Breast epithelium (tissue), 3 donors: ENCODE measurements at regions not wholly inside any gene's neighbourhood (a gene's known extent, or its start where the extent isn't known, plus 50 kb on each side); places are given as distances from the start of the nearest gene placed in this dataset.

ENCODE experiments used
- POLR2AphosphoS5 ChIP-seq, 3 donors: sonication (generic); formaldehyde crosslinking; IDR thresholded peaks; one replicate each; pipeline ENCODE4 v1.6.1; 2017; ENCODE audit warnings: antibody characterized with exemption in 3 of 3
- TF ChIP-seq, protein P1 (sequence below), 3 donors: fragments of 450-650 bp; IDR thresholded peaks; one replicate each; pipeline ENCODE4 v1.5.1; 2016 to 2017; ENCODE audit warnings: antibody characterized with exemption in 3 of 3, mild to moderate bottlenecking in 3 of 3, moderate library complexity in 3 of 3

DNA sequence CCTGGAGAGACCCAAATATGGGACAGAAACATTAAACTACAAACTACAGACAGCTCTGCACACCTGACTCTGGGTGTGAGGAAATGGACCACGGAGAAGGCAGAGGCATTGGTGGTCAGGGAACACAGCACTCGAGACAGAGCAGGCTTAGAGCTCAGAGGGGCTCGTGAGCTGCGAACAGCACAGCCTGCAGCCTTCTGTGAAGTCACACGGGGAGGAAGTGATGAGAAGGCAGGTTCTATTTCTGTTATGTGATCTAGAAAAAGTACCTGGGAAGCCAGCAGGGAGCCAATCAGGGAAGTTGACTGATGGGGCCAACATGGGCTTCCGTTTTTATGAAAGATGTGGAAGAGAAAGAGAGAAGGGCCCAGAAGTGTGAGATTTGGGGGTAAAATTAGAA, 88.9 kb upstream of the SNAP25 start:
- TF ChIP-seq, protein P1, sequence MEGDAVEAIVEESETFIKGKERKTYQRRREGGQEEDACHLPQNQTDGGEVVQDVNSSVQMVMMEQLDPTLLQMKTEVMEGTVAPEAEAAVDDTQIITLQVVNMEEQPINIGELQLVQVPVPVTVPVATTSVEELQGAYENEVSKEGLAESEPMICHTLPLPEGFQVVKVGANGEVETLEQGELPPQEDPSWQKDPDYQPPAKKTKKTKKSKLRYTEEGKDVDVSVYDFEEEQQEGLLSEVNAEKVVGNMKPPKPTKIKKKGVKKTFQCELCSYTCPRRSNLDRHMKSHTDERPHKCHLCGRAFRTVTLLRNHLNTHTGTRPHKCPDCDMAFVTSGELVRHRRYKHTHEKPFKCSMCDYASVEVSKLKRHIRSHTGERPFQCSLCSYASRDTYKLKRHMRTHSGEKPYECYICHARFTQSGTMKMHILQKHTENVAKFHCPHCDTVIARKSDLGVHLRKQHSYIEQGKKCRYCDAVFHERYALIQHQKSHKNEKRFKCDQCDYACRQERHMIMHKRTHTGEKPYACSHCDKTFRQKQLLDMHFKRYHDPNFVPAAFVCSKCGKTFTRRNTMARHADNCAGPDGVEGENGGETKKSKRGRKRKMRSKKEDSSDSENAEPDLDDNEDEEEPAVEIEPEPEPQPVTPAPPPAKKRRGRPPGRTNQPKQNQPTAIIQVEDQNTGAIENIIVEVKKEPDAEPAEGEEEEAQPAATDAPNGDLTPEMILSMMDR (IDR thresholded peaks at IDR 0.05): no peak
- no peak for TF ChIP-seq POLR2AphosphoS5 (IDR thresholded peaks at IDR 0.05)
